Transverse colon (tissue), 4 donors: ENCODE measurements at regions not wholly inside any gene's neighbourhood (a gene's known extent, or its start where the extent isn't known, plus 50 kb on each side); places are given as distances from the start of the nearest gene placed in this dataset.

Experiments used
- DNase-seq: peaks from one replicate; pipeline ENCODE4 v3.0.0-alpha.2; 2019
- H3K27ac ChIP-seq, 4 donors: fragments of 200-600 bp; sonication (generic); 2 replicates each; pipeline ENCODE4 v1.5.1; 2016 to 2018; ENCODE audit warnings: inconsistent platforms in 4 of 4
- H3K27me3 ChIP-seq: fragments of 200-600 bp; sonication (generic); 2 replicates; pipeline ENCODE4 v1.5.1; 2017; ENCODE audit warnings: inconsistent platforms
- H3K36me3 ChIP-seq, 4 donors: fragments of 200-600 bp; sonication (generic); 2 replicates each; pipeline ENCODE4 v1.5.1; 2017 to 2019; ENCODE audit warnings: inconsistent platforms in 4 of 4
- H3K4me1 ChIP-seq, 4 donors: fragments of 200-600 bp; sonication (generic); 2 replicates each; pipeline ENCODE4 v1.5.1; 2017 to 2020; ENCODE audit warnings: inconsistent platforms in 4 of 4
- H3K4me3 ChIP-seq, 4 donors: fragments of 200-600 bp; sonication (generic); 1 replicate in 1 of 4; 2 replicates in 3 of 4; pipeline versions ENCODE4 v1.5.1 to v1.6.1; 2017 to 2019; ENCODE audit warnings: inconsistent platforms in 4 of 4
- H3K9me3 ChIP-seq, 2 donors: fragments of 200-600 bp; sonication (generic); 2 replicates each; pipeline ENCODE4 v1.5.1; 2017 to 2019; ENCODE audit warnings: inconsistent platforms in 2 of 2
- CTCF ChIP-seq, 5 experiments: fragments of 200-600 bp in 3 of 5; fragments of 450-650 bp in 2 of 5; sonication (generic) in 3 of 5; IDR thresholded peaks; 1 replicate in 2 of 5; 2 replicates in 3 of 5; pipeline ENCODE4 v1.5.1; 2016 to 2017; ENCODE audit warnings: antibody characterized with exemption in 5 of 5, inconsistent platforms in 3 of 5, mild to moderate bottlenecking in 2 of 5, moderate library complexity in 1 of 5
- EP300 ChIP-seq: sonication (generic); formaldehyde crosslinking; IDR thresholded peaks from one replicate; pipeline ENCODE4 v1.6.1; 2017; ENCODE audit warnings: antibody characterized with exemption, low read depth
- POLR2A ChIP-seq: fragments of 450-650 bp; IDR thresholded peaks from one replicate; pipeline ENCODE4 v1.6.1; 2016; ENCODE audit warnings: antibody characterized with exemption, mild to moderate bottlenecking, moderate library complexity
- POLR2AphosphoS5 ChIP-seq, 3 donors: sonication (generic); formaldehyde crosslinking; IDR thresholded peaks; one replicate each; pipeline ENCODE4 v1.6.1; 2016; ENCODE audit warnings: antibody characterized with exemption in 3 of 3
- WGBS, 2 donors: methylation state at CpG; one replicate each; pipeline ENCODE4 v1.1.5; 2018; ENCODE audit warnings: low coverage in 1 of 2; 5-methylcytosine and 5-hydroxymethylcytosine counted together
- in situ Hi-C, 4 donors: fragments of 200-750 bp; cut with MboI; loops; one replicate each; pipeline versions ENCODE4 v1.15.0 to v1.15.1; 2017; ENCODE audit warnings: low sequenced_read_pairs in 3 of 4, low pct_ligation_motif_present in 1 of 4, low pct_unique_long_range_greater_than_20kb in 1 of 4
- intact Hi-C: fragments of 100-400 bp; cut with DNase I; formaldehyde crosslinking; loops from one replicate; pipeline ENCODE4 v1.15.1; 2023; ENCODE audit warnings: low total_unique reads

- Histone ChIP-seq H3K9me3 (no peaks in the 10 kb centered on the region), H3K27me3 (peaks cover 14% of the 10 kb centered on the region), H3K27ac (no peak overlapping the region), H3K4me3 (no peak overlapping the region), H3K36me3 (no peaks in the 10 kb centered on the region), H3K4me1 (no peaks in the 10 kb centered on the region)
- intact Hi-C loops: no loop called here
- TF ChIP-seq EP300 (no peak), POLR2A (no peak), CTCF (IDR thresholded peaks at IDR 0.05) (no peak), POLR2AphosphoS5 (IDR thresholded peaks at IDR 0.05) (no peak)
- 13 to 26% methylated on average over 3 of the region's 3 CpGs for WGBS, 2 donors
- DNase-seq: no peak
- in situ Hi-C loops: no loop called here
Observed at GRCh38 chr16:47888142-47888541, 267.7 kb downstream of the ABCC12 start.

GRCh38 chr16:47887496-47887895 is 268.3 kb downstream of the ABCC12 start:
- intact Hi-C loops: no loop called here

GRCh38 chr16:47886631-47887415 is 269.0 kb downstream of the ABCC12 start:
- no peak for DNase-seq
- Histone ChIP-seq H3K4me1 (no peaks in the 10 kb centered on the region), H3K4me3 (no peak overlapping the region), H3K9me3 (no peaks in the 10 kb centered on the region), H3K27ac (no peak overlapping the region), H3K27me3 (peaks cover 14% of the 10 kb centered on the region), H3K36me3 (no peaks in the 10 kb centered on the region)
- TF ChIP-seq POLR2A (no peak), POLR2AphosphoS5 (IDR thresholded peaks at IDR 0.05) (no peak), EP300 (no peak), CTCF (IDR thresholded peaks at IDR 0.05) (no peak)
- in situ Hi-C loops (no loop called here), intact Hi-C loops (no loop called here)
- 23 to 37% methylated on average over 5 to 11 of the region's 11 CpGs for WGBS, 2 donors

More at GRCh38 chr16:47887496-47887895, 268.3 kb downstream of the ABCC12 start:
- peaks cover 14% of the 10 kb centered on the region for H3K27me3 ChIP-seq
- no peak for DNase-seq
- in situ Hi-C loops: no loop called here
- 42% methylated on average over 5 of the region's 5 CpGs; no CpG with 5 or more reads in 1 of the 2 donors for WGBS, 2 donors
- no peak overlapping the region for H3K27ac ChIP-seq
- H3K4me1 ChIP-seq: no peaks in the 10 kb centered on the region
- no peaks in the 10 kb centered on the region for H3K36me3 ChIP-seq
- TF ChIP-seq EP300 (no peak), POLR2AphosphoS5 (IDR thresholded peaks at IDR 0.05) (no peak), POLR2A (no peak), CTCF (IDR thresholded peaks at IDR 0.05) (no peak)
- H3K4me3 ChIP-seq: no peak overlapping the region
- H3K9me3 ChIP-seq: no peaks in the 10 kb centered on the region

GRCh38 chr16:47886139-47886538 is 269.7 kb downstream of the ABCC12 start:
- Histone ChIP-seq H3K27me3 (peaks cover 14% of the 10 kb centered on the region), H3K36me3 (no peaks in the 10 kb centered on the region), H3K4me1 (no peaks in the 10 kb centered on the region), H3K27ac (no peak overlapping the region), H3K4me3 (no peak overlapping the region), H3K9me3 (no peaks in the 10 kb centered on the region)
- 53 to 69% methylated on average over 7 of the region's 7 CpGs for WGBS, 2 donors
- no peak for DNase-seq
- no peak for TF ChIP-seq POLR2A
- TF ChIP-seq EP300: no peak
- TF ChIP-seq CTCF (IDR thresholded peaks at IDR 0.05): no peak
- TF ChIP-seq POLR2AphosphoS5 (IDR thresholded peaks at IDR 0.05): no peak
- intact Hi-C loops (no loop called here), in situ Hi-C loops (no loop called here)
